Kasumi-1 (cell line): ENCODE measurements at regions not wholly inside any gene's neighbourhood (a gene's known extent, or its start where the extent isn't known, plus 50 kb on each side); places are given as distances from the start of the nearest gene placed in this dataset.
"Not testable (repeated sequence)": the region's sequence is repeated elsewhere in the genome, so short reads cannot be mapped to it uniquely, and the experiment has no call there.

Experiments
- DNase-seq, 2 experiments: peaks; one replicate each; lab custom pipeline; 2025; lab: John Stamatoyannopoulos, UW

DNA sequence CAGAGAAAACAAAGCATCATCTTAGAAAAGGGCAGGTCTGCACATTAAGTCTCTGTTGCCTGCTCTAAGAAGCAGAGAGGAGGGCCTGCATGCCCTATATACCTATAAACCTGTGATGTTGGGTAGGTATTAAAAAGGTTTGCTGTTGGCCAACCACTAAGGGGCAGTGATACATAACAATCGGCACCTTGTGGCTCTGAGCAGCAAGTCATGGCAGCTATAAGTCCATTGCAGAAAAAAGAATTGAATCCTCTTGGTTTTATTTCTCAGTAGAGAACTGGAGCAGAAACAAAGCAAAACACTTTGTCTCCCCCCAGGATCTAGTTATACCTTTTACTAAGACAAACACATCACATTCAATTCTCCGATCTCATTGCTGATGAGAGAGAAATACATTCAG is 1364.4 kb downstream of the STIM2 start:
- no peak for DNase-seq

DNA sequence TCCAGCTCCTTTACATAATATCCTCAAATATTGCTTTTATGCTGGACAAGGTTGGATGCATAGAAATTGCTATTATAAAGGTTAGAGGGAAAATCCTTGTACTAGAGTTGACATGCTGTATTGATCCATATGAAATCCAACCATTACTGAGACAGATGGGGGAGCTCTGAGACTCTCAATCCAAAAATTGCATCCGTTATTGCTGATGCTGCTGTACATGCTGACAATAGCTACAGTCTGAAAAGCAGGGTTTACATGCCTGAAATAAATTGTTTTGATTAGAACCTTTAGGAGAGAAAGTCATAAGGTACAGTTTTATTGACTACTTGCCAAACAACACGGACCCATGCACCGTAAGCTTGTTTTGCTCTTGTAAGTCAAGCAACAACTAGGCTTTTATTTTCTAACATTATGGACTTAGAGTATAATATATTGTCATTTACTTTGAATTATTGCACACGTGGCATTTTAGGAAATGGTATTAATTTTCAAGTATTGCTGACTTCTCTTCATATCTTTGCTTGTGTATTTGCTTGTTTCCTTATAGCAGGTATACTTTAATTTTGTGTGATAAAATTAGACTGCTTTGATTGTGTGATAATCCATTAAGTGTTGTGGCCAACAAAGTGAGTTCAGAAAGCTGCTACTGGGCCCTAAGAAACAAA is 1365.2 kb downstream of the STIM2 start:
- DNase-seq: no peak

DNA sequence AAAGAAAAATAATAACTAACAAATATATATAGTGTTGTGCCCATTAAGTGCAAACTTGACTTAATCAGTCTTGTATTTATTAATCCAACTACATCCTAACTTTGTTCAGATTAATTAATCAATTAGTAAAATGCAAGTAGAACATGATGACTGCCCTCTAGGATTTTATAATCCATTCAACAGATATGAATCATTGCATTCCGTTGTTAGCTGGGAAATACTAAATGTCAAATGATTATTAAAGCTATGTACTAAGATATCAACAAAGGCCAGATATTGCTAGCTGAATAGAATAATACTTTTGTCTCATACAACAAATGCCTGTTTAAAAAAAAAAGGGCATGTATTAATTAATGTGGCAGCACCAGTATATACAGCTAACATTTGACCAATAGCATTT is 1366.3 kb downstream of the STIM2 start:
- no peak for DNase-seq

DNA sequence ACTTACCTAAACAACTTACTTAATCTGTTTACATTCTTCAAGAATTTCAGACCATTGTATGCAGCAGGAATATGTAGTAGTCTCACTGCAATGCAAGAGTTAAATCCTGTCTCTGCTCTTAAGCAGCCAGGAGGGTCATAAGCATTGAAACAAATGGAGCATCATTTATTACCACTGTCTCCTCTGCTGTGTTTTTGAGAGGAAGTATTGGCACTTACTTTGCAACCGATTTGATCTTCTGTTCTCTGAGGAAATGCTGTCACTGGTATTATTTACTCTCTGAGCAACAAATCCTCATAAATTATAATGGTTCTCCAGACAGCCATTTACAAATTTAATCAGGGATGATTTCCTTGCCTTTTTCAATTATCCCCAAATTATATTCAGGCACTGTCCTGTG is 1367.1 kb downstream of the STIM2 start:
- DNase-seq: no peak

DNA sequence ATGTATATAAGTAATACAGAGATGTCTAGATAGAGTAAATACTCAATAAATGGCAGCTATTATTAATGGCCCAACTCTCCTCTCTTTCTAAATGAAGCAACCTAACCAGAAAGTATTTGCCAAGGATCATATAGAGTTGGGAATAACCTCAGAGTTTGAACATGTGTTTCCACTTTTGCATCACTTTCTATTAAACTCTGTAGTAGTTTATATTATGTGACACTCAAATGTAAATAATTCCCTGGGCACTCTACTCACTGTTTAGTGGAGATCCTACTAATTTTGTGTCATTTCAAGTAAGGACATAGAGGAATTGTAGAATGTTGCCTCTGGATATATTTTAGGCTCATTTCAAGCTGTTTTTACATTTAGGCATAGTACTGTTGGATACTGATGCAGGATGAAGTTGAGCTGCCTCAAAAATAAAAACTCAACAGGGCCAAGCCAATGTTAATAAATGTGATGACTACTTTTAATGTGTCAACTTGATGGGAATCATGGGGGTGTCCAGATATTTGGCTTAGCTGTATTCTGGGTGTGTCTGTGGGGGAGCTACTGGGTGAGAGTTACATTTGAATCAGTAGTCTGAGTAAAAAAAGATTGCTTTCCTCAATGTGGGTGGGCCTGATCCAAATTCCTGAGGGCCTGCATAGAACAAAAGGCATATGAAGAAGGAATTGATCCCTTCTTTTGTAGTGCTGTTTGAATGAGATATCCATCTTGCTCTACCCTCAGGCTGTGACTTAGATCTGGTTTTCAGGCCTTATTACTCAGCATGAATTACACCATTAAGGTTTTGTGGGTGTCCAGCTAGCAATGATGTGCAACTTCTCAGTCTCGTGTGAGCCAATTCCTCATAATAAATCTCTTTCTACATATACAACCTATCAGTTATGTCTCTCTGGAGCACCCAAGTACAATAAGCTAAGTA is 1368.2 kb downstream of the STIM2 start:
- DNase-seq: no peak

DNA sequence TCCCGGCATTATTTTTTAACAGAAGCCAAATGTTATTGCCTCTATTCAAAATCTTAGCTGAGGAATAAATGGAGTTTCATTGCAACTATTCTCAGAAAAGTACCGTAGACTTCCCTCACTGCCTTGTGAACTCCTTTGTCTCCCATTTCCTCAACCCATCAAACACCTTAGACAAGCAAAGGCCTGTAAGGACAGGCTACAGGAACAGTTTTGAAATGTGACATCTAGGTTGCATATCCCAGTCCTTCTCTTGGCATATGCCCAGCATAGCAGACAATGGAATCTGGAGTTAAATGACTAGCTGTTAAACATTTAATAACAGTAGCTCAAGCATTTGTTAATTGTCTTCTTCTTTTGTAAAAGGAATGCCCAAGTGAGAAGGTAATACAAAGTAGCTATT is 1371.7 kb downstream of the STIM2 start:
- DNase-seq: no peak

DNA sequence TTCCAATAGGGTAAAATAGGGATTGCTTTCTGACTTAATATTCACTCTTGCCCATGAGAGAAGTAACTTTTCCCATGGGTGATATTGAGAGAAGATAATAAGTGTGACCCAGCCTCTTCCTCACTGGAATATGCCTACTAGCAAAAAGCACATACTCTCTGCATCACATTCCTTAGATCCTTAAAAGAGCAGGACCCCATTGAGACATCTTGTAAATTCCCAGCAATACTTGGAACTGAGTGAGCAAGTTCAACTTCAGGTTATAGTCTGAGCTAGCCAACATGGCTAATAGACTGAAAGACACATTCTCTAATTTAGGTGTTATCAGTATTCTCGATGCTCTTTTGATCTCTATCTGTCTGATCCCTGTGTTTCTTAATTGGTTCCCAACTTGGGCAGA is 1372.3 kb downstream of the STIM2 start:
- no peak for DNase-seq

DNA sequence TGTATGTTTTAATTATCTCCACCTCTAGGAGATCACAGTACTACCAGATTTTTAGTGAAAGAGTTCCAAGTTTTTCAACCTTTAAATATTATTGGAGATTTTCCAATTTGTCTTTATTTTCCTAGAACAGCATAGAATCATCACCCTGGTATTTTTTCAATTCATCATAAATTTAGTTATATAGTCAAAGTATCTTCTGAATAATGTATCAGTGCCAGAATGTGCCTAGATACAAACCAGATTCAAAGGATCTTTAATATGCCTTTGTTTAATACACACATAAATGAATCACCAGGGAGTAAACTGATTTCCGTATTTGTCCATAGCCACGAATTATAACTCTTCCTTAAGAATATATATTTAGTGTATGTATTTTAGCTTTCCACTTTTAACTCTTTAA is 1373.1 kb downstream of the STIM2 start:
- DNase-seq: no peak

DNA sequence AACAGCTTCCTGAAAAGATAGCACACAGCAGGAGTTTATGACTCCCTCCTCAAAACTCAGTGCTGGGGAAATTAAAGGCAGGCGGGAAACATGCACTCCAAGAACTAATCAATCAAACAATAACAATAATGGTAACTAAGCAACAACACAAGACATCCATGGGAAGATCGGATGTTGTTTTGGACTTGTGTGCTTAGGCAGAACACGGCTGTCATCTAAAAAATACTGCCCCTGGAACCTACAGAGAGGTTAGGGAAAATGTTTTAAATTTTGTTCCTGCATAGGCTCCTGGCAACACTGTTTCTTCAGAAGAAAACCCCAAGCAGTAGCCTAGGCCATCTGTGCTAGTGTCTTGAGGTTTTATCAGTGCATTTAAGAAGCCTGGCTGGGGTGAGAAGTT is 1378.2 kb downstream of the STIM2 start:
- no peak for DNase-seq

DNA sequence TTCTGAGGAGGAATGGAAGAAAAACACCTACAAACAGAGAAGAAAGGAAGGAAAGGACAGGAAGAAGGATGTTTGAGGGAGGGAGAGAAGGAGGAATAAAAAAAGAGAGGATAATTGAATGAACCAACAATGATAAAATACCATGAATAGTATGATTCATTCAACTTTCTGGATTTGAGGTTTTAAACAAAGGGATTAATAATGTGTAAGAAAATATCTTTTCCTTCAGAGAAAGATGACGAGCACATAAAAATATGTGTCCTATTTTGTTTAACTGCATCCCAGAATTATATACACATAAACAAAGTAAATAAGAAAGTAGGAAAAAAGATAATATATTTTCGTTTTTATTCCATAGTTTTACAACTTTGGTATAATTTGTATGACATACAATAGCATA is 1380.4 kb downstream of the STIM2 start:
- DNase-seq: no peak

DNA sequence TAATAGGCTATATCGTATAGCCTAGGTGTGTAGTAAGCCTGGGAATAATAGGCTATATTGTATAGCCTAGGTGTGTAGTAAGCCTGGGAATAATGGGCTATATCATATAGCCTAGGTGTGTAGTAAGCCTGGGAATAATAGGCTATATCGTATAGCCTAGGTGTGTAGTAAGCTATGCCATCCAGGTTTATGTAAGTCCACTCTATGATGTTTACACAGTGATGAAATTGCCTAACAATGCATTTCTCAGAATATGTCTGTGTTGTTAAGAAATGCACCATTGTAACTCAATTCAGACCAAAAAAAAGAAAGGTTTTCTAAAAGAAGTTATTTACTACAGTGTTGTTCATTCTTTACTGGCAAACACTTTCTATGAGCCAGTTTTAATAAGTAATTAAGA is 1387.2 kb downstream of the STIM2 start:
- no peak for DNase-seq

DNA sequence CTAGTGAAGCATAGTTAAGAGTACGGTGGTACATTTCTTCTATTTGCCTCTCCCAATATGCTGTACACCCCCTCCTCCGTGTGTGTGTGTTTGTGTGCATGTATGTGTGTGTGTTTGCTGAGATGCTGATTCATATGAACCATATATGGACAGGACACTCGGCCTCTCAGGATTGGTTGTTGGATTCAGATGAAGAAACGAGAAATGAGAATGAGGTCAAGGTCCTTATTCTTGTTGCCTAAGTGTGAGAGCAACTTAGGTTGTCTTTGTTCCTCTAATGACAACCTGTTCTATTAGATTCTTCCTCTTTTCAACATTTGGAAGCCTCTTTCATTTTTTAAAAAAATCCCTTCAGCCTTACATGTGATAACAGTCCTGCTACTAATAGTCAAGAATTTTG is 1387.6 kb downstream of the STIM2 start:
- DNase-seq: no peak

DNA sequence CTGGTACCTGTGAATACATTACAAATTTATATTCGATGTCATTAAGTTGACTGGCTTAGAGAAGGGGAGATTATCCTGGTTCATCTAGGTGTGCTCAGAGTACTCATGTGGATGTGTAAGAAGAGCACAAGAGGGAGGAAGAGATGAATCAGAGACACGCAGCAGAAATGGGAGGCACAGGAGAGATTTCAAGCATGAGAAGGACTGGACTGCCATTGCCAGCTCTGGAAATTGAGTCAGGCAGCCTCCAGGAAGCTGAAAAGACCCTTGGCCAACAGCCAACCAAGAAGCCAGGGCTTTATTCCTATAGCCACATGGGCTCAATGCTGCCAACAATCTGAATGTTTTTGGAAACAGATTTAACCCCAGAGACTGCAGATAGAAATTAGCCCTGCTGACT is 1390.0 kb downstream of the STIM2 start:
- DNase-seq: no peak

DNA sequence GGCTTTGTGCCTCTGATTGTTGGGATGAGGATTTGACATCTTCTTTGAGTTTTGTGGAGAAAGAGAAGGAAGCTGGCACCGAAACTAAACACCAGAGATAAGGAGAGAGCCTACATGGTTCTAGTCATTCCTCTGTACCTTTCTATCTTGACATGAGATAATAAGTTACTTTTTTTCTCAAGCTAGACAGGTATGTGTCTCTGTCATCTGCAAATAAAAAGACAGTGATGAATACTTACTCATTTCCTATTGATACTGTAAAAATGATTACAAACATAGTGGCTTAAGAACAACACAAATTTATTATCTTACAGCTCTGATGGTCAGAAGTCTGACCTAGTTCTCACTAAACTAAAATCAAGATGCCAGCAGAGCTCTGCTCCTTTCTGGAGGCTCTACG is 1391.2 kb downstream of the STIM2 start:
- DNase-seq: no peak

DNA sequence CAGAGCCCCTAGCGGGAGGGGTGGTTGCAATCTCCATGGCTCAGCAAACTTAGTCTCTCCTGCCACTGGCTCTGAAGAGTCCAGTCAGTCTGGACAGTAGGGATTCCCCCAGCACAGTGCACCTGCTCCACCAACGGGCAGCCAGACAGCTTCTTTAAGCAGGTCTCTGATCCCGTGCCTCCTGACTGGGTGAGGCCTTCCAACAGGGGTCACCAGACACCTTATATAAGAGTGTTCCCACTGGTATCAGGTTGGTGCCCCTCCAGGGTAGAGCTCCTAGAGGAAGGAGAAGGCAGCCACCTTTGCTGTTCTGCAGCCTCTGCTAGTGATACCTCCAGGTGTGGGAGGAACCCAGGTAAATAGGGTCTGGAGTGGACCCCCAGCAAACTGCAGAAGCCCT is 1393.4 kb downstream of the STIM2 start:
- DNase-seq: no peak

DNA sequence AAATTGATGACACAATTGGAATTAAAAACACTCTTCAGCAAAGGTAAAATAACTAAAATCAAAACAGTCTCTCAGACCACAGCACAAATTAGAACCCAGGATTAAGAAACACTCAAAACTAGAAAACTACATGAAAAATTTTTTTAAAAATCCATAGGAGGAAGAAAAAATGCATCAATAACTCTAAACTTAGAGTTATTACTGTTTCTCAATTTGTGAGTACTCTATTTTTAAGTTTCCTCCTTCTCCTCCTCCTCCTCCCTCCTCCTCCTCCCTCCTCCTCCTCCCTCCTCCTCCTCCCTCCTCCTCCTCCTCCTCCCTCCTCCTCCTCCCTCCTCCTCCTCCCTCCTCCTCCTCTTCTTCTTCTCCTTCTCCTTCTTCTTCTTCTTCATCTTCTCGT is 1395.7 kb downstream of the STIM2 start:
- no peak for DNase-seq

DNA sequence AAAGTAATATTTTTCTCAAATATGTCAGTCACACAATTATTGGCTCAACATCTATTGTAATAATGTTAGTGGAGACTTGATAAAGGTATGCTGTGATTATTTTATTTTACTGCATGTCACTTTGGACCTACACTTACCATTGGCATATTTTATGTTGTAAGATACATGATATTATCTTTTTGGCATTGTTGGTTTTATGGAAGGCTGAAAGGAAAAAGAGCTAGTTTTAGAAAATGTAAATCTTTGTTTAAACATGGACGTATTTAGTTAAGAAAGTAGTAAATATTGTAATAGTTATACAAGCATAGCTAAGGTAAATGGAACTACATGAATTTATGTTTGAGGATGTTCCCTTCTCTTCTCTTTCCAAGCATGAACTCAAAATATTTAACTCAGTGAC is 1399.3 kb downstream of the STIM2 start:
- DNase-seq: no peak

DNA sequence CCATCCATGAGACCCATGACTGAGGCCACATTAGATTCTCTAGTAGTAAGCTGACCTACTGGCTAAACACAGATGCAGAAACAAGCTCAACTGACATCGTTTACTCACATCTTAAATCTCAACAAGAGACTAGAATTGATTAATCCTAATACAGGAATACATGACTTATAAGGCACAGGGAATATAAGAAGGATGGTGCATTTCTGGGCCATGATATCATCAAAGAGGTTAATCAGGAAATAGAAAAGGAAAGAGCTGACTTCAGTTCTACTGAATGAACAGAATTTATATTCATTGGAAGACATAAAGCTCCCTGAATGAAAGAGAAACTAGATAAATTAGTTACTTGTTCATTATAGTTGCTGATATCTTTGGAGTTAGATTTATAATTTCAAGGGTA is 1406.5 kb downstream of the STIM2 start:
- DNase-seq: no peak

DNA sequence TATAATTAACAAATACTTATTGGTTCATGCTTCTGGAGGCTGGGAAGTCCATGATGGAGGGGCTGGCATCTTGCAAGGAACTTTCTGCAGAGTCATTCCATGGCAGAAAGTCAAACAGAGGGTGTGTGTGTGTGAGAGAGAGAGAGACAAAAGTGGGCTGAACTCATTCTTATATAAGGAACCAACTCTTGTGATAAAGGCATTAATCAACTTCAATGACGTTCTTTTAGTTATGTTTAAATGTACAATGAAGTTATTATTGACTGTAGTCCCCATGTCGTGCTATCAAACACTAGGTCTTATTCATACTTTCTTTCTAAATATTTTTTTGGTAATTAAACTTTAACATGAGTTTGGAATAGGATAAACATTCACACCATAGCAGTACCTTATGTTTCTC is 1408.8 kb downstream of the STIM2 start:
- no peak for DNase-seq

DNA sequence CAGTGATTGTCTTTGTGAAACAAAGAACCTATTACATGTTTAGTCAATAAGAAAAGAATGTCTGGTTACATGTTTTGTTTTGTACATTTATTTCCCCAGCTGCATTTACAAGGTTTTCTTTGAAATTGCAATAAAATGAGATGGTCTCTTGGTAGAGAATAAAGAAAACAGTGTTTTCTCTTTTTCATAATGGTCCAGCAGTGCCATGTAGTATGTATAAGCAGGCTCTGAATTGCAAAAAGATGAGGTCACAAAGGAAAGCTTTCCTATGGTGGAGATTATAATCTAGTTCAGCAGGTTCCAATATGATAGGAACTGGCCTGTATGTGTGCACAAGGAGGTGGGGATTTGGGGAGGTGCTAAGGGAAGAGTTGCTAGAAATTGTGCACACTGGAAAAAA is 1417.3 kb downstream of the STIM2 start:
- no peak for DNase-seq

DNA sequence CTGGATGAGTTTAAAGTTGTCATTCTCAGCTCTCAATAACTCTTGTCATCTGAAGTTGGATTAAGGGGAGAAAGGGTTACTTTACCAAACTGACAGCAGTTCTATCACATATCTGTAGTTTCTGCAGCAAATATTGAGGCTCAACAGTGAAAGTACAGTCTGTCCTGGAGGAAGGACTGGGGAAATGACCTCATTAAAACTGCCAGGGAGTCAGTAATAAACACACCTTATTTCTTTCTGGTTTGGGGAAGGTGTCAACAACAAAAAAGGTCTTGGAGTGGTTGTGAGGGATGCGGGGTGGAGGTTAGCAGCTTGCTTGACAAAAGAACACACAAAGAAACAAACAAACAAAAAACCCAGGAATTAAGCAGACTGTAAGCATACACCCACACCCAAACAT is 1418.0 kb downstream of the STIM2 start:
- no peak for DNase-seq

DNA sequence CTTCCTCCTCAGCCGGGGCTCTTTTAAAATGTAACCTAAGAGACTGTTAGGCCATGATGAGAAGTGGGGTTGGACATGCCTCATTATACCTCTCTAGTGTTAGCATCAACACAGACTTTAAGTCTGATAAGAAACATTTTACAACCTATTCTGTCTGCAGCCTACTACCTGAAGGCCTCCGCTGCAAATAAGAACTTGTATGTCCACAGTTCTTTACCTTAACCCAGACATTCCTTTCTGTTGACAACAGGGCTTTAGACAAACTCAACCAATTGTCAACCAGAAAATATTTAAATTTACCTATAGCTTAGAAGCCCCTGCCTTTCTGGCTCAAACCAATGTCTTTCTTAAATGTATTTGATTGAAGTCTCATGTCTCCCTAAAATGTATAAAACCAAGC is 1418.6 kb downstream of the STIM2 start:
- DNase-seq: no peak

DNA sequence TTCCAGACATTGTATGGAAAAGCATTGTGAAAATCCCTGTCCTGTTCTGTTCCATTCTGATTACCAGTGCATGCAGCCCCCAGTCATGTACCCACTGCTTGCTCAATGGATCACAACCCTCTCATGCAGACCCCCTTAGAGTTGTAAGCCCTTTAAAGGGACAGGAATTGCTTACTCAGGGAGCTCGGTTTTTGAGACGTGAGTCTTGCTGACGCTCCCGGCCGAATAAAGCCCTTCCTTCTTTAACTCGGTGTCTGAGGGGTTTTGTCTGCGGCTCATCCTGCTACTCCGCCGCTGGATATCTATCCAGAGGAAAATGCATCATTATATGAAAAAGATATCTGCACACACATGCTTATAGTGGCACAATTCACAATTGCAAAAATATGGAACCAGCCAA is 1425.6 kb downstream of the STIM2 start:
- DNase-seq: not testable (repeated sequence)

DNA sequence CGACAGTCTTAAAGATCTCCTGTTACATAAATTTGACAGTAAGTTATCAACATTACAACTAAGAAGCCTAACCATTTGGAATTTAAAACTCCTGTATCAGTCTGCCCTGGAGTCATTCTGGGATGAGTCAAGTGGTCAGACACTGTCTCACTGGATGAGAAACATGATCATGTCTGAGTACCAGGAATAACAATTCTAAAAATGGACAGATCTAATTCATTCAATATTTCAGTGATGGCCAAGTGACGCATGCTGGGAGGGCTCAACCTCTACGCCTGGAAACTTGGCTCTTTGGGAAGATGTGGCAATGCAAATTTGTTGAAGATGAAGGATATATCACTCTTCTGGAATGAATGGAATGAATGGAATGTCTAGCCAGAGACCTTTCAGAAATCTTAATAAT is 1427.2 kb downstream of the STIM2 start:
- DNase-seq: no peak
